DMS53 treated with DMSO at 0.1 percent for 48 hours (cell line): ENCODE measurements at regions not wholly inside any gene's neighbourhood (a gene's known extent, or its start where the extent isn't known, plus 50 kb on each side); places are given as distances from the start of the nearest gene placed in this dataset.

ENCODE experiments used
- DNase-seq: peaks from one replicate; lab custom pipeline; 2025; ENCODE audit not compliant: unreplicated experiment; lab: John Stamatoyannopoulos, UW

GRCh38 chr6:101294051-101294638, 99.4 kb upstream of the GRIK2 start:
- no peak for DNase-seq

GRCh38 chr6:101294676-101295075, 98.8 kb upstream of the GRIK2 start:
- no peak for DNase-seq

GRCh38 chr6:101296169-101296960, 97.1 kb upstream of the GRIK2 start:
- DNase-seq, result no peak

DNA sequence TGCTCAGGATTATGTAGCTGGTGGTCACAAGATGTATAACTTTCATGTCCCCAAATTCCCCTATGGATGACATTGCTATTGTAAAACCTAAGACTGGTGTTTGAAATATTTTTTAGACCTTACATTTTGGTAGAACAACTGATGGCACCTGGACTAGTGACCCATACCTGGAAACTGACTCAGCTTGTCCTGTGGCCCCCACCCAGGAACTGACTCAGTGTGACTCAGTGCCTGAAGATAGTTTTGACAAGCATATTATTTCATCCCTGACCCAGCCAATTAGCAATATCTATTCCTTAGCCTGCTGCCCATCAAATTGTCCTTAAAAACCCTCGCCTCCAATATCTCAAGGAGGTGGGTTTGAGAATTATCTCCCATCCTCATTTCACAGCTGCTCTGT, 90.9 kb upstream of the GRIK2 start:
- no peak for DNase-seq

DNA sequence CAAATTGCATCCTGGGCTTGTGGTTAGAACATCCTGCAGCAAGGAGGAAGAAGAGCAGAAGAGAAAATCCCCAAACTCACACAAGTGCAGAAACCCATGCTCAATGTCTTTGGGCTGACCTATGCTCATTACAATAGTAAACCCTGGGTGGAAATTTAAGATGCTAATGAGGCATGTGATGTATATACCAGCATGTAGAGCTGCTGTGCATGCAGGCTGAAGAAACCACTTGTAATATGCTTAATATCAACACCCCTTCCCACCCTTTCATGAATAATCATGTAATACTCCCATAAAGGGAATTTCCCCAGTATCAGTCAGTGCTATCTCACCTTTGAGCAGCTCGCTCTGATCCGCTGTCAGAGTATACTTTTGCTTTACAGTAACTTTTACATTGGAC, 90.0 kb upstream of the GRIK2 start:
- DNase-seq, result no peak

DNA sequence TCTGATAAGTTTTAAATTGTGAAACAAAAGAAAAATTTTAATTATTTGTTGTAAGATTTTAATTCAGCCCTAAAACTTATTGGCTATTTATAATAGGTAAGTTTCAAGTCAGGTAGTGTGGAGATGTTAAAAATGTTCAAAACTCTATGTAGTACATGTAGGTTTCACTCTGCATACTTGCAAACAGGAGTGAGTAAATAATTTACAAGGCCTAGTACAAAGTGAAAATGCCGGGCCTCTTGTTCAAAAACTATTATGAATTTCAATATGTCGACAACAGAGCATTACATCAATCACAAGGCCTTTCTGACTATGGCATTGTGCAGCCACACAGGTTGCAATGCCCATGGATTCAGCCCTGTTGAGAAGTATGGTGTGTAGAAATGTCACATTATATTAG, 80.9 kb upstream of the GRIK2 start:
- DNase-seq, result no peak

DNA sequence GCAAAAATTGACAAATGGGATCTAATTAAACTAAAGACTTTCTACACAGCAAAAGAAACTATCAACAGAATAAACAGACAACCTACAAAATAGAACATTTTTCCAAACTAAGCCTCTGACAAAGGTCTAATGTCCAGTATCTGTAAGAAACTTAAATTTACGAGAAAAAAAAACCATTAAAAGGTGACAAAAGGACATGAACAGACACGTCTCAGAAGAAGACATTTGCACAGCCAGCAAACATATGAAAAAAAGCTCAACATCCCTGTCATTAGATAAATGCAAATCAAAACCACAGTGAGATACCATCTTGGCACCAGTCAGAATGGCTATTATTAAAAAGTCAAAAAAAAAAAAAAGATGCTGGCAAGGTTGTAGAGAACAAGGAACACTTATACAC, 70.6 kb upstream of the GRIK2 start:
- DNase-seq, result no peak

DNA sequence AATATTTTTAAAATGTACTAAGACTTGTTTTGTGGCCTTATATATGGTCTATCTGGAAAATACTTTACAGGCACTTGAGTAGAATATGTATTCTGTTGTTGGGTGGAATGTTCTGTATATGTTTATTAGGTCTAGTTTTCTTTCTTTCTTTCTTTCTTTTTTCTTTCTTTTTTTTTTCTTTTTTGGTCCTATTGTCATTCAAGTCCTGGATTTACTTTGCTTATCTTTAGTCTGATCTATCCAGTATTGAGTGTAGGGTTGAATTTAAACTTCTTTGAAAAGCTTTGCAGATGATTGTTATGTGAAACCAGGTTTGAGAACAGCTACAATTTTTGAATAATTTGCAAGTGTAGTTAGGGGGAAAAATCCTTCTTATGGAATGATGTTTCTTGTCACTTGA, 67.1 kb upstream of the GRIK2 start:
- no peak for DNase-seq

DNA sequence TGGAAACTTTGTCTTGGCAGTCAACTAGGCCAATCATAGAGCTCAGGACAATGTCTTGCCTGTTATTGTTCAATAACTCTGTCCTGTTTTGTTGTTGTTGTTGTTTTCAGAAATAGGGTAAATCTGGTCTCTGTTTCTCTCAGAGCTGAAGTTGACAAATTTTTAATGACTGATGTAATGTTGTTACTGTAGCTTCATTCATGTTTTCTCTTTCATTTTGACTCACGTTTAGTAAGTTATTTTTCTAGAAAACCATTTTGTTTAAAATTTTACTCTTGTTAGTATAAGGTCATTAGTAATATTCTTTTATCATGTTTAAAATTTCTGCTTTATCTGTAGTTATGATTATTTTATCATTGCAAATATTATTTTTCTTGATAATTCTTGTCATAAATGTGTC, 51.6 kb upstream of the GRIK2 start:
- no peak for DNase-seq
